NK-92 (cell line): ENCODE measurements at regions not wholly inside any gene's neighbourhood (a gene's known extent, or its start where the extent isn't known, plus 50 kb on each side); places are given as distances from the start of the nearest gene placed in this dataset.
"Not testable (repeated sequence)": the region's sequence is repeated elsewhere in the genome, so short reads cannot be mapped to it uniquely, and the experiment has no call there.

Source experiments
- DNase-seq: peaks from one replicate; lab custom pipeline; 2025; ENCODE audit not compliant: unreplicated experiment; lab: John Stamatoyannopoulos, UW

GRCh38 chr5:89190515-89191265, 307.7 kb upstream of the MEF2C start:
- DNase-seq: no peak

DNA sequence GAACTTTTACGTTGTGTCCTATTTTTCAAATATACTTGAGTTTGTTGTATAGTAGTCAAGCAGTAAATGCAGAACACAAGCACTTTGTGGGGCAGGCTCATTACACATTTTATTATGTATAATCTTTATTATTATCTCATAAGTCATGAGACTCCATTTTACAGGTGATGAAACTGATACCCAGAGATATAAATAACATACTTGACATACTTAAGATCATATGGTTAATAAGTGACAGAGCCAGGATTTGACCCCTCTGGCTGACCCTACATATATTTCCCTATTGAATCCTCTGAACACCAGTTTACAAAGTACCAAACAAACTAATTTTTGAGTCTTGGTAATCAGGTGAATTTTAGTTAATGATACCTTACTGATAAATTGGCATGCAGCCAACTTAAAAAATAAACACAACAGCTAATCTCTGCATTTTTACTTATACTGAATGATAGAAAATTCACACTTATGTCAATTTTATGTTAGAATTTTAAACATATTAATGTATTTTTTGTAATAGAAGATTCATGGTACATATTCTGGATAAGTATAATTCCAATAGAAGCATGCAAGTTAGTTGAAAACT, 305.0 kb upstream of the MEF2C start:
- no peak for DNase-seq

GRCh38 chr5:89187268-89187667, 304.3 kb upstream of the MEF2C start:
- no peak for DNase-seq

GRCh38 chr5:89181546-89181945, 298.6 kb upstream of the MEF2C start:
- no peak for DNase-seq

DNA sequence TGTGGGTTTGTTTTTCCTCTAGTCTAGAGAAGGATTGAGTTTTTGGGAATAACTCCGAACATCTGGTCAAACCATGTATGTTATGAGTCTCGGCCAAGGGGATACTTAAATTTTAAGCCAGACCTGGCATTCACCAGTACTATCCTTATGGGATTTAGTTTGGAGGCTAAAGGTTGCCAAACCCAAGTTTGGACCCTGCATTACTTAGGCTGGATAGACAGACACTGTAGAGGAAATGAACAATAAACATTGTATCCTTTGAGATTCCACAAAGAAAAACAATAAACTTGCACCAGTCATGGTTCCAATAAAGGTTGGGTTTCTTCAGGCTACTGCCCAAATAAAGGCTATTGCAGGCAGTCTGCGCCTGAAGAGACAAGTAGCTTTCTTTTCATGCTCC, 296.7 kb upstream of the MEF2C start:
- no peak for DNase-seq

DNA sequence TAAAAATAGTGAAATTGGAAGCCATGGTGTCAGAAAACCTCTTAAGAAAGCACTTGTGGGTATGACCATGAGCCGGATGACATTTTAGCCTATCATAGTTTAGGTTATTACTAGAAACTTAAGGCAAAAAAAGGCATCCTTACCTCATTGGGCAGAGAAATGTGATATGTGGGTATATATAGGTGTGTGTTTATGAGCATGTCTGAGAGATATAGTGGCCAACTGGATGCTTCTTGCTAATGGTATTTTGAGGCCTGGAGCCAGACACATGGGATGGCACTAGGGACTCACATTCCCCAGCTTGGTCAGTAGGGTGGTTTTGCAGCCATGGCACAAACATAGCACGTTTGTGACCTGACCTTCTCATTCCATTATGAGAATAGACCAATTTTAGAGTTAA, 295.6 kb upstream of the MEF2C start:
- no peak for DNase-seq

- no peak for DNase-seq
Observed at GRCh38 chr5:89173528-89173927, 290.5 kb upstream of the MEF2C start.

DNA sequence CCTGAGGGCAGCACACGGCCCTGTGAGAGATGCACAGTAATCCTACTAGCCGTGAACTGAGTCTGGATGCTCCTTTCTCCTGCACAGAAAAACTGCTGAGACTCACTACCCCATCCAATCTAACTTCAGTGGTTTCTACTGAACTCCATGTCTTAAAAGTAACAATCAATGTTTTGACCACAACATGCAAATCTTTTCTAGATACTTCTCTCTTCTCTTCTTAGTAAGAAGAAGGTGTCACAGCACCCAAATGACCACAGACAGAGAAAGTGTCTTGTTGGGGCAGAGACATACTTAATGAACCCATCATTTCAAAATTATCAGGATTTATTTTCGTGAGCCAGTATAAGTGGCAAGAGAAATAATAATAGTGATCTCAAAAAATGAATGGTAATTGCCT, 285.8 kb upstream of the MEF2C start:
- DNase-seq: no peak

DNA sequence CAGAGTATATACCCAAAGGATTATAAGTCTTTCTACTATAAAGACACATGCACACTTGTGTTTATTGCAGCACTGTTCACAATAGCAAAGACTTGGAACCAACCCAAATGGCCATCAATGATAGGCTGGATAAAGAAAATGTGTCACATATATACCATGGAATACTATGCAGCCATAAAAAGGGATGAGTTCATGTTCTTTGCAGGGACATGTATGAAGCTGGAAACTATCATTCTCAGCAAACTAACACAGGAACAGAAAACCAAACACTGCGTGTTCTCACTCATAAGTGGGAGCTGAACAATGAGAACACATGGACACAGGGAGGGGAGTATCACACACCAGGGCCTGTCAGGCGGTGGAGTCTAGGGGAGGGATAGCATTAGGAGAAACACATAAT, 281.7 kb upstream of the MEF2C start:
- not testable (repeated sequence) for DNase-seq

DNA sequence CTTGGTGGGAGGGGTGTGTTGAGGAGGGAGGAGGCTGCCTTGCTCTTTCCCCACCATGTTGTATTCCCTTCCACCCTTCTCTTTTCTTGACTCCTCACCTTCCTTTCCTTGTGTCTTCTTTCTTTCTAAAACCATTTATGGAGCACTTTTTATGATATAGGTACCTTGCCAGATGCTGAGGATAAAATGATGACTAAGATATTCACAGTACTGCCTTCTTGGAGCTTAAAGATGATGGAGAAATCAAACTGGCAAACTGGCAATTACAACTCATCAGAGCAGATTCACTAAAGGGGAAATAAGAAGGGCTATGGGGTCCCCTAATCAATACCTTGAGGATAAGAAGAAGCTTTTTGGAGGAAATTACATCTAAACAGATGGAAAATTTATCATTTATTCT, 273.2 kb upstream of the MEF2C start:
- DNase-seq: no peak

DNA sequence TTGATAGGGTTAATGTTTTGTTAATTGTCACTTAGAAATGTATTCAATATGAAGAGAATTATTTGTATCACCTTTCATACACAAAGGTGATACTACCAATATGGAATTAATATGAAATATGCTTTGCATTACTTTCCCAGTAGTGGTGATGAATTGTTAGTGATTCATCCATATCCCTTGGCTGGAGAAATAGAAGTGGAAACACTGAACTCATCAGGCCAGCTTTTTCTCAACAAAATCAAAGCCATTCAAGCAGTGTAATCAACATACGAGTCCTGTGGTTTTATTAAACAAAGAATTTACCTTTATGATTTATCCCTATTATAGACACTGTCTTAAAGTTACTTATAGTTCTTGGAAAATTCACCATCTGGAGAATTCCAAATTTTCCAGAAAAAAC, 264.0 kb upstream of the MEF2C start:
- DNase-seq: no peak

DNA sequence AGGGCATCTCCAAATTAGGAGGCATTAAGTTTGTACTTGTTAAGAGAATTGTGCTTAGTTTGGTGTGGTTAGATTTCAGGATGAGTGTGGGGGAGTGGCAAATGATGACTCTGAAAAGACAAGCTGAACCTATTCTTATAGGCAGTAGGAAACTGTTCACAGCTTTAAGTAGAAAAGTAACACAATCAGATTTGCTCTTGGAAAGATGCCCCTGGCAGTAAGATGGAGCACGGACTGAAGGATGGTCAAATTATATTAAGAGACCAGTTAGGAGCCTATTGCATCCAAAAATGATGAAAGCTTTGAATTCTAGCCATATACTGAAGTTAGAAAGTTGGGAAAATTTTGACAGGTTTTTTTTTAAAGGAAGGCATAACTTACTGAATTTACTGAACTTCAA, 254.2 kb upstream of the MEF2C start:
- DNase-seq: no peak

GRCh38 chr5:89133975-89134374, 251.0 kb upstream of the MEF2C start:
- no peak for DNase-seq

DNA sequence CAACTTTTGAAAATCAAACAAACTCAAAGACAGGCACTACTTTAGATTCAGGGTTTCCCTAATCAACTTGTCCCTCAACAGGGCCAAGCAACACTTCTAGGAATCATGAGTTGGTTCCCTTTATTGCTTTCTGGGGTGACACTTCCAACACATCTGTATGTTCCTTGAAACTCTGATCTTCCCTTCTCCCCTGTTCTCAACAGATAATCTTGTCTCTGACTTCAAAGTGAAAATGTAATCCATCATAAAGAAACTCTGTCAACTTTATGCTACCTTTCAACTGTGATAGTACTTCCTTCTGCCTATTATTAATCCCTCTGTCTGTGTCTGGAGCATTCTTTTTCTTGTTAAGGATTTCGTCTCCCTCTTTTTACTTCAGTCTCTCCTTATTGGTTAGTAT, 250.1 kb upstream of the MEF2C start:
- no peak for DNase-seq

DNA sequence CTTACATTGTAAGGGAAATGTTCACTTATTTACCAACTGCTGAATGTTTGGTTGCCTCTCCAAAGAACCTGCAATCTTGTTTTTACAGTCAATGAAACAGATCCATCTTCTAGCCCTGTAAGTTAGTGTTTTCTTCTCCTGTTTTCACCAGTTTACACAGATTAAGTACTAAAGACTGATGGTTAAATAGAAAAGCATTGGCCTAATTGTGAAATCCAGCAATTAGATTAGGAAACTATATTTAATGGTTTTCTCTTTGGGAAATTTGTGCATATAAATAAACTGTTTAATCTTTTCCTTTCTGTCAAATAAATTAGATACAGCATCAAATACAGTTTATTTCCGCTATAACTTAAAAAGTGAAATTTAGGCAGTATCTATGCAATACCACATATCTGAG, 247.9 kb upstream of the MEF2C start:
- no peak for DNase-seq

DNA sequence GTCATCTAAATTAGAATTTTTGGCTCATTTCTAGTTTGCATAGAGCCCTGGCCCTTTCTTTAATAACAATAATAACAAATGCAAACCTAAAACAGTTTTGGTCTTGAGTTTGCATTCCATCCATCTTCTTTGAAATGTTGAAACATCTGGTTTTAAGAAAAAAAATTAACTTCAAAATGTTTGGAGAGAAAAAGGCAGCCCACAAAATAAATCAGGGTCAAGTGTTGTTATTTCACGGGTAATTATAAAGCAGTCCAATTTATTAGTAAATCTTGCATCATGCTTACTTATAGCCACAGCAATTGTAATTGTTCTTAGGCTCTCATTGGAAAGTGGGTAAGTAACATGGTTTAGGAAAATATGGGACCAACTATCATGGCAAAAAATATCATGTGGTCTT, 247.0 kb upstream of the MEF2C start:
- DNase-seq: no peak

DNA sequence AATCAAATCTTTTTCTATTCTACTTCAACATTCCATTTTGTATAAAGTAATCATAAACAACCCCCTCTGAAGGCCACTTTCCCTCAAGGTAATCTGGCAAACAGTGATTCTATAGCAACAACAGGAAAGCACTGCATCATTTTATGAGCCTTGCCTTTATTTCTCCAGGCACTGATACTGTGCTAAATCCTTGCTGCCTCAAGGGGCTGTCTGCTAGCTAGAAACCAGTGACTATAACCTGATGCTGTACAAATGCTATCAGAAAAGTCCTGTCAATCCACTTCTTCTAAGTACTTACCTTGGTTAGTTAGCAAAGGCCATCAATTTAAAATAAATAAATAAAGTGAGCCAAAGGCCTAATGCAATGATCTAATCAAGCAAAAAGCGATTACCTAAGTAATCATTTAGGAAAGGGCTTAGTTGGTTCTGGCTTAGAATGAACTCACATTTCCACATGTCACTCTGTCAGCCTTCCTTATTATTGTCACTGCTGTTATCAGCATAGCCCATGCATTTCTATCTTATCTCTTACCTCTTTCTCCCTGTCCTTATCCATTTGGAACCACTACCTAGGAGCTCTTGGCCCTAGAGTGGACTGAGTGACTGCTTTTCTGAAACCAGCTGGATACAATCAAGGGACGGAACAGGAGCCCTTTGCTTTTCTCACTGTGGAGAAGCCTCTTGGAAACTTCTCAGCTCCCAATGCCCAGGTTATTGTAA, 246.1 kb upstream of the MEF2C start:
- DNase-seq: no peak

GRCh38 chr5:89128092-89128491, 245.1 kb upstream of the MEF2C start:
- DNase-seq: no peak

DNA sequence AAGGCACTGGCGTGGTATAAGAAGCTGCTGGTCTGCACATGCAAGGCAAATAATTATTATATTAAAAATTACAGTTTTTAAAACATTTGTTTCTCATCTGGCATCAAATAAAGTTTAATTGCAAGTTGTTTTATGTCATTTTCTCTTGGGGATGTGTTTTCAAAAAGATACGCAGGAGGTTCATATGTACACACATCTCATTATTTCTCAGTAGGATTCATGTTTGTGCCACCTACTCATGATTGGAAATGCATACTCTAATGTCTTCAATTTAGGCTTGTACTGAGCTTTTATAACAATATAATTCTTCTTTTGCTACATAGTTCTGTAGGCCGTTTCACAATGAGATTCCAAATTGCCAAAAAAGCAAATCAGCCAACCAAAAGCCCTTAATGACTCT, 244.2 kb upstream of the MEF2C start:
- no peak for DNase-seq

GRCh38 chr5:89125372-89125771, 242.4 kb upstream of the MEF2C start:
- no peak for DNase-seq

DNA sequence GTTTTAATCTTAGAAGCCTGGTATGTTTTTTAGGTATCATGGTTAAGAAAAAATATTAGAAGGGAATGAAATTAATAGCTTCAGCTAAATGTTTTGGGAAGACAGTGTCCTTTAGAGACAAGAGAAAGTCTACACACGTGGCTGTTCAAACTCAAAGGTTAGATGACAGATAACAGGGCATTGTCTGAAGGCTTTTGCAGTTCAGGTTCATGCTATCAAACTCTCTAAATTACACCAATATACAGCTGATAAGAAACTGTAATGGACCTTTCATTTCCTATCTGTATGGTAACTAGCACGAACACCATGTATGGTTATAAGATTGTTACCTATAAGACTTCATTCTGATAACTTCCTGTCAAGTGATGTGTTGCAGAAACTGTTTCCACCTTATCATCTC, 240.6 kb upstream of the MEF2C start:
- no peak for DNase-seq

- DNase-seq: no peak
Observed at GRCh38 chr5:89120719-89121118, 237.7 kb upstream of the MEF2C start.
